HepG2 (cell line): ENCODE measurements at regions not wholly inside any gene's neighbourhood (a gene's known extent, or its start where the extent isn't known, plus 50 kb on each side); places are given as distances from the start of the nearest gene placed in this dataset.

ENCODE experiments used
- ATAC-seq: fragments of 200-7000 bp; cut with Tn5 transposase; 3 replicates; pipeline ENCODE4 v1.9.1; 2020; ENCODE audit warnings: mild to moderate bottlenecking, moderate library complexity
- BruUV-seq: library from RNA; stranded (reverse); fragments of 400-500 nt; replicated peaks from 2 replicates; lab custom pipeline; 2021; lab: Mats Ljungman, UMichigan
- CTCF ChIA-PET: fragments of 300-600 bp; formaldehyde crosslinking; extraction: SDS; loops from one replicate; lab custom pipeline; 2021; ENCODE audit warnings: low total read pairs, inconsistent platforms, low intra/inter-chr PET ratio; lab: Yijun Ruan, JAX
- POLR2A ChIA-PET: fragments of 350-600 bp; sonication (Branson Sonifier 250); formaldehyde crosslinking; loops from one replicate; lab custom pipeline; 2020; ENCODE audit warnings: antibody characterized with exemption, inconsistent platforms; lab: Yijun Ruan, JAX
- DNase-seq: peaks from one replicate; pipeline ENCODE4 v3.0.0-alpha.2; 2015; ENCODE audit warnings: low spot score
- FAIRE-seq: peaks from 3 replicates; lab custom pipeline; 2011; peaks lifted over from hg19 to GRCh38; lab: Jason Lieb, UNC
- H2AFZ ChIP-seq: one replicate; pipeline ENCODE4 v1.6.1; 2011; ENCODE audit warnings: low read length, inconsistent platforms
- H3K27ac ChIP-seq: fragments of 300-600 bp; 3 replicates; pipeline ENCODE4 v1.8.0; 2011; ENCODE audit warnings: mixed run types, mild to moderate bottlenecking, mixed read lengths, low read length, inconsistent platforms; ENCODE audit not compliant: insufficient read depth; ENCODE audit errors: extremely low read length
- H3K27me3 ChIP-seq, 2 experiments: fragments of 200-600 bp in 1 of 2; 2 replicates in 1 of 2; 3 replicates in 1 of 2; pipeline versions ENCODE4 v1.6.0 to v1.8.0; 2011; ENCODE audit warnings: low read length in 2 of 2, mild to moderate bottlenecking in 2 of 2, moderate library complexity in 2 of 2, inconsistent platforms in 1 of 2; ENCODE audit not compliant: insufficient read depth in 2 of 2, control insufficient read depth in 1 of 2
- H3K36me3 ChIP-seq, 2 experiments: fragments of 200-600 bp in 1 of 2; replicated peaks in 1 of 2; 2 replicates in 1 of 2; 3 replicates in 1 of 2; pipeline versions ENCODE4 v1.5.1 to v1.8.0; 2011; ENCODE audit warnings: low read length in 2 of 2, inconsistent platforms in 1 of 2; ENCODE audit not compliant: insufficient read depth in 2 of 2, control insufficient read depth in 1 of 2
- H3K4me1 ChIP-seq: 2 replicates; pipeline ENCODE4 v1.5.1; 2012; ENCODE audit warnings: low read length, inconsistent platforms; ENCODE audit not compliant: insufficient read depth
- H3K4me2 ChIP-seq: 2 replicates; pipeline ENCODE4 v1.6.0; 2011; ENCODE audit warnings: low read depth, low read length, inconsistent platforms
- H3K4me3 ChIP-seq, 3 experiments: fragments of 200-600 bp in 1 of 3; sonication (generic), shearing (Covaris generic) in 1 of 3; replicated peaks in 1 of 3; 2 replicates each; pipeline ENCODE4 v1.5.1; 2011 to 2016; ENCODE audit warnings: low read length in 3 of 3, inconsistent platforms in 2 of 3, low read depth in 2 of 3, mild to moderate bottlenecking in 2 of 3, control low read depth in 1 of 3, mixed read lengths in 1 of 3; ENCODE audit not compliant: insufficient read depth in 1 of 3
- H3K79me2 ChIP-seq: one replicate; pipeline ENCODE4 v1.6.1; 2011; ENCODE audit warnings: low read length, inconsistent platforms; ENCODE audit not compliant: insufficient read depth
- H3K9ac ChIP-seq: 2 replicates; pipeline ENCODE4 v1.6.0; 2011; ENCODE audit warnings: mild to moderate bottlenecking, low read depth, low read length, inconsistent platforms; ENCODE audit not compliant: insufficient read depth
- H3K9me3 ChIP-seq: 2 replicates; pipeline ENCODE4 v1.5.1; 2012; ENCODE audit warnings: mild to moderate bottlenecking, low read length
- H4K20me1 ChIP-seq: 2 replicates; pipeline ENCODE4 v1.6.0; 2011; ENCODE audit warnings: inconsistent platforms, mild to moderate bottlenecking, low read length, moderate library complexity; ENCODE audit not compliant: insufficient read depth
- ELF3 ChIP-seq: IDR thresholded peaks from 2 replicates; pipeline ENCODE4 v1.6.1; 2016; ENCODE audit warnings: missing genetic modification reagents, missing compliant biosample characterization
- ESRRA ChIP-seq: sonication (generic); formaldehyde crosslinking; IDR thresholded peaks from 2 replicates; pipeline ENCODE4 v1.5.1; 2020; ENCODE audit warnings: mild to moderate bottlenecking, low read depth, missing genetic modification reagents
- FOXA1 ChIP-seq, 2 experiments: fragments of 450-650 bp in 1 of 2; sonication (generic) in 1 of 2; formaldehyde crosslinking in 1 of 2; IDR thresholded peaks; 2 replicates each; pipeline versions ENCODE4 v1.4.0 to v1.6.1; 2016 to 2020; ENCODE audit warnings: missing genetic modification reagents in 1 of 2
- FOXK2 ChIP-seq: fragments of 450-650 bp; IDR thresholded peaks from 2 replicates; pipeline ENCODE4 v1.6.1; 2016
- IKZF1 ChIP-seq: fragments of 450-650 bp; IDR thresholded peaks from 2 replicates; pipeline ENCODE4 v1.7.1; 2016
- ZFP90 ChIP-seq: sonication (generic); formaldehyde crosslinking; IDR thresholded peaks from 2 replicates; pipeline ENCODE4 v1.8.0; 2022; ENCODE audit warnings: missing genetic modification reagents, mild to moderate bottlenecking, inconsistent platforms, borderline replicate concordance
- ZNF670 ChIP-seq: sonication (generic); formaldehyde crosslinking; IDR thresholded peaks from 2 replicates; pipeline ENCODE4 v1.8.0; 2022; ENCODE audit warnings: mild to moderate bottlenecking, missing genetic modification reagents, borderline replicate concordance
- ZSCAN29 ChIP-seq: sonication (generic); formaldehyde crosslinking; conservative IDR thresholded peaks from 2 replicates; pipeline ENCODE4 v1.4.0; 2020; ENCODE audit warnings: mild to moderate bottlenecking, missing genetic modification reagents
- WGBS: methylation state at CpG from one replicate; pipeline ENCODE4 v1.1.6; 2017; ENCODE audit warnings: low lambda C conversion rate; 5-methylcytosine and 5-hydroxymethylcytosine counted together
- in situ Hi-C: cut with HindIII; loops from 2 replicates; pipeline ENCODE4 v1.10.0; 2017; ENCODE audit warnings: low pct_unique_long_range_greater_than_20kb; ENCODE audit not compliant: extremely low pct_ligation_motif_present
- intact Hi-C: fragments of 100-400 bp; cut with micrococcal nuclease; formaldehyde crosslinking; loops from one replicate; pipeline ENCODE4 v1.10.0; 2022; ENCODE audit not compliant: unreplicated experiment
- TF ChIP-seq, protein P1 (sequence below): sonication (generic); formaldehyde crosslinking; IDR thresholded peaks from 2 replicates; pipeline ENCODE4 v1.5.1; 2020; ENCODE audit warnings: missing genetic modification reagents, mild to moderate bottlenecking, borderline replicate concordance
- TF ChIP-seq, protein P2 (sequence below): sonication (generic); formaldehyde crosslinking; IDR thresholded peaks from 2 replicates; pipeline ENCODE4 v1.9.0; 2021; ENCODE audit warnings: missing genetic modification reagents, mild to moderate bottlenecking, borderline replicate concordance
- TF ChIP-seq, protein P3 (sequence below): sonication (generic); formaldehyde crosslinking; IDR thresholded peaks from 2 replicates; pipeline ENCODE4 v1.4.0; 2020; ENCODE audit warnings: mild to moderate bottlenecking, missing genetic modification reagents, borderline replicate concordance

GRCh38 chr10:78869508-78870454 is 199.0 kb upstream of the ZMIZ1 start:
- no peak for FAIRE-seq
- 36% methylated on average over 23 of the region's 23 CpGs for WGBS
- BruUV-seq, result no TSS peak
- Histone ChIP-seq H2AFZ (no peak overlapping the region), H3K9ac (no peak overlapping the region), H3K4me3 (no peak overlapping the region), H4K20me1 (no peaks in the 10 kb centered on the region), H3K27me3 (peaks cover 6 to 48% of the 10 kb centered on the region in 2 experiments), H3K36me3 (no peaks in the 10 kb centered on the region), H3K27ac (no peak overlapping the region), H3K4me2 (no peak overlapping the region), H3K79me2 (no peaks in the 10 kb centered on the region), H3K4me1 (peaks cover 13% of the 10 kb centered on the region), H3K9me3 (no peaks in the 10 kb centered on the region)
- TF ChIP-seq ESRRA (CRISPR knock-in tag) (no peak), IKZF1 (no peak), ZFP90 (CRISPR knock-in tag) (no peak), FOXK2 (no peak), ZSCAN29 (CRISPR knock-in tag) (no peak), ELF3 (CRISPR knock-in tag) (no peak), ZNF670 (CRISPR knock-in tag) (no peak), FOXA1 (IDR thresholded peaks at IDR 0.05) (no peak), FOXA1 (CRISPR knock-in tag; IDR thresholded peaks at IDR 0.05) (no peak)
- TF ChIP-seq, protein P1, sequence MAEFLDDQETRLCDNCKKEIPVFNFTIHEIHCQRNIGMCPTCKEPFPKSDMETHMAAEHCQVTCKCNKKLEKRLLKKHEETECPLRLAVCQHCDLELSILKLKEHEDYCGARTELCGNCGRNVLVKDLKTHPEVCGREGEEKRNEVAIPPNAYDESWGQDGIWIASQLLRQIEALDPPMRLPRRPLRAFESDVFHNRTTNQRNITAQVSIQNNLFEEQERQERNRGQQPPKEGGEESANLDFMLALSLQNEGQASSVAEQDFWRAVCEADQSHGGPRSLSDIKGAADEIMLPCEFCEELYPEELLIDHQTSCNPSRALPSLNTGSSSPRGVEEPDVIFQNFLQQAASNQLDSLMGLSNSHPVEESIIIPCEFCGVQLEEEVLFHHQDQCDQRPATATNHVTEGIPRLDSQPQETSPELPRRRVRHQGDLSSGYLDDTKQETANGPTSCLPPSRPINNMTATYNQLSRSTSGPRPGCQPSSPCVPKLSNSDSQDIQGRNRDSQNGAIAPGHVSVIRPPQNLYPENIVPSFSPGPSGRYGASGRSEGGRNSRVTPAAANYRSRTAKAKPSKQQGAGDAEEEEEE (CRISPR knock-in tag), result no peak
- TF ChIP-seq, protein P2, sequence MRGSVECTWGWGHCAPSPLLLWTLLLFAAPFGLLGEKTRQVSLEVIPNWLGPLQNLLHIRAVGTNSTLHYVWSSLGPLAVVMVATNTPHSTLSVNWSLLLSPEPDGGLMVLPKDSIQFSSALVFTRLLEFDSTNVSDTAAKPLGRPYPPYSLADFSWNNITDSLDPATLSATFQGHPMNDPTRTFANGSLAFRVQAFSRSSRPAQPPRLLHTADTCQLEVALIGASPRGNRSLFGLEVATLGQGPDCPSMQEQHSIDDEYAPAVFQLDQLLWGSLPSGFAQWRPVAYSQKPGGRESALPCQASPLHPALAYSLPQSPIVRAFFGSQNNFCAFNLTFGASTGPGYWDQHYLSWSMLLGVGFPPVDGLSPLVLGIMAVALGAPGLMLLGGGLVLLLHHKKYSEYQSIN (CRISPR knock-in tag), result no peak
- TF ChIP-seq, protein P3, sequence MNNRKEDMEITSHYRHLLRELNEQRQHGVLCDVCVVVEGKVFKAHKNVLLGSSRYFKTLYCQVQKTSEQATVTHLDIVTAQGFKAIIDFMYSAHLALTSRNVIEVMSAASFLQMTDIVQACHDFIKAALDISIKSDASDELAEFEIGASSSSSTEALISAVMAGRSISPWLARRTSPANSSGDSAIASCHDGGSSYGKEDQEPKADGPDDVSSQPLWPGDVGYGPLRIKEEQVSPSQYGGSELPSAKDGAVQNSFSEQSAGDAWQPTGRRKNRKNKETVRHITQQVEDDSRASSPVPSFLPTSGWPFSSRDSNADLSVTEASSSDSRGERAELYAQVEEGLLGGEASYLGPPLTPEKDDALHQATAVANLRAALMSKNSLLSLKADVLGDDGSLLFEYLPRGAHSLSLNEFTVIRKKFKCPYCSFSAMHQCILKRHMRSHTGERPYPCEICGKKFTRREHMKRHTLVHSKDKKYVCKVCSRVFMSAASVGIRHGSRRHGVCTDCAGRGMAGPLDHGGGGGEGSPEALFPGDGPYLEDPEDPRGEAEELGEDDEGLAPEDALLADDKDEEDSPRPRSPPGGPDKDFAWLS (CRISPR knock-in tag), result no peak
- no peak for ATAC-seq
- ChIA-PET POLR2A (no interaction called here), CTCF (no interaction called here)
- in situ Hi-C loops, result no loop called here
- intact Hi-C loops, result no loop called here
- no peak for DNase-seq
